ENCODE measurements at regions not wholly inside any gene's neighbourhood (a gene's known extent, or its start where the extent isn't known, plus 50 kb on each side); places are given as distances from the start of the nearest gene placed in this dataset.

GRCh38 chr18:71012789-71013188, 723.9 kb downstream of the SOCS6 start:
- DNase-seq (ENCODE audit: low spot score): no peak

GRCh38 chr18:71011389-71011788, 722.5 kb downstream of the SOCS6 start:
- no peak for DNase-seq (ENCODE audit: low spot score)

- DNase-seq (ENCODE audit: low spot score): no peak
Measured at GRCh38 chr18:71008257-71008656, 719.4 kb downstream of the SOCS6 start.

- DNase-seq (ENCODE audit: low spot score): no peak
Measured at GRCh38 chr18:71001597-71001996, 712.8 kb downstream of the SOCS6 start.

- DNase-seq (ENCODE audit: low spot score): peak; percentile 17
Measured at GRCh38 chr18:70998490-70998889, 709.6 kb downstream of the SOCS6 start.

- no peak for DNase-seq (ENCODE audit: low spot score)
Measured at GRCh38 chr18:70994116-70994515, 705.3 kb downstream of the SOCS6 start.

- DNase-seq (ENCODE audit: low spot score): no peak
Measured at GRCh38 chr18:70991577-70991976, 702.7 kb downstream of the SOCS6 start.

- no peak for DNase-seq (ENCODE audit: low spot score)
Measured at GRCh38 chr18:70985948-70986347, 697.1 kb downstream of the SOCS6 start.

GRCh38 chr18:70982292-70982691, 693.4 kb downstream of the SOCS6 start:
- DNase-seq (ENCODE audit: low spot score): no peak

- DNase-seq (ENCODE audit: low spot score): no peak
Measured at GRCh38 chr18:70981400-70982140, 692.7 kb downstream of the SOCS6 start.

- DNase-seq (ENCODE audit: low spot score): peak; percentile 5
Measured at GRCh38 chr18:70973626-70974025, 684.8 kb downstream of the SOCS6 start.

- no peak for DNase-seq (ENCODE audit: low spot score)
Measured at GRCh38 chr18:70966419-70966818, 677.6 kb downstream of the SOCS6 start.

- no peak for DNase-seq (ENCODE audit: low spot score)
Measured at GRCh38 chr18:70961939-70962338, 673.1 kb downstream of the SOCS6 start.

- no peak for DNase-seq (ENCODE audit: low spot score)
Measured at GRCh38 chr18:70956554-70956953, 667.7 kb downstream of the SOCS6 start.

GRCh38 chr18:70936160-70936559, 647.3 kb downstream of the SOCS6 start:
- no peak for DNase-seq (ENCODE audit: low spot score)

GRCh38 chr18:70931942-70932814, 643.3 kb downstream of the SOCS6 start:
- DNase-seq (ENCODE audit: low spot score): peak; percentile 23

- DNase-seq (ENCODE audit: low spot score): no peak
Measured at GRCh38 chr18:70920840-70921374, 632.1 kb downstream of the SOCS6 start.

- DNase-seq (ENCODE audit: low spot score): no peak
Measured at GRCh38 chr18:70907673-70908072, 618.8 kb downstream of the SOCS6 start.

- no peak for DNase-seq (ENCODE audit: low spot score)
Measured at GRCh38 chr18:70892381-70892780, 603.5 kb downstream of the SOCS6 start.

- DNase-seq (ENCODE audit: low spot score): no peak
Measured at GRCh38 chr18:70870292-70870691, 581.4 kb downstream of the SOCS6 start.

- no peak for DNase-seq (ENCODE audit: low spot score)
Measured at GRCh38 chr18:70848329-70848728, 559.5 kb downstream of the SOCS6 start.

- no peak for DNase-seq (ENCODE audit: low spot score)
Measured at GRCh38 chr18:70840649-70841048, 551.8 kb downstream of the SOCS6 start.

GRCh38 chr18:70827632-70828031, 538.8 kb downstream of the SOCS6 start:
- no peak for DNase-seq (ENCODE audit: low spot score)

Data from iPS-NIHi11 (cell line).